Skin epidermis (tissue), 12 donors: ENCODE measurements at regions not wholly inside any gene's neighbourhood (a gene's known extent, or its start where the extent isn't known, plus 50 kb on each side); places are given as distances from the start of the nearest gene placed in this dataset.
A peak's percentile ranks its signal among the peaks of the same experiment; 100 is the strongest.

ENCODE experiments used
- H3K27ac ChIP-seq, 21 experiments: fragments of 200-600 bp; sonication (generic) in 11 of 21; one replicate each; pipeline ENCODE4 v1.5.0; 2020; ENCODE audit warnings: mild to moderate bottlenecking in 3 of 21, inconsistent platforms in 2 of 21, moderate library complexity in 2 of 21
- H3K4me3 ChIP-seq, 7 experiments: fragments of 200-600 bp; sonication (generic) in 2 of 7; one replicate each; pipeline ENCODE4 v1.5.0; 2020; ENCODE audit warnings: inconsistent platforms in 2 of 7, mild to moderate bottlenecking in 2 of 7, moderate library complexity in 1 of 7

GRCh38 chr14:49527221-49527620 lies 59.0 kb downstream of the RPS29 start:
- no peak overlapping the region for H3K27ac ChIP-seq
- no peak overlapping the region for H3K4me3 ChIP-seq

- no peak overlapping the region for H3K4me3 ChIP-seq
- H3K27ac ChIP-seq: no peak overlapping the region
Measured at GRCh38 chr14:49526101-49526500, 60.1 kb downstream of the RPS29 start.

- Histone ChIP-seq H3K27ac (no peak overlapping the region), H3K4me3 (no peak overlapping the region)
Measured at GRCh38 chr14:49516286-49516685, 69.9 kb downstream of the RPS29 start.

- H3K27ac ChIP-seq: peak overlapping the region in 1 of 21 experiments; percentile 7
- H3K4me3 ChIP-seq: no peak overlapping the region
Measured at GRCh38 chr14:49512571-49512970, 73.6 kb downstream of the RPS29 start.

GRCh38 chr14:49512147-49512551 lies 74.0 kb downstream of the RPS29 start:
- Histone ChIP-seq H3K4me3 (no peak overlapping the region), H3K27ac (peak overlapping the region in 1 of 21 experiments; percentile 7)

GRCh38 chr14:49508124-49508523 lies 78.1 kb downstream of the RPS29 start:
- no peak overlapping the region for H3K27ac ChIP-seq
- no peak overlapping the region for H3K4me3 ChIP-seq

GRCh38 chr14:49506650-49507049 lies 79.5 kb downstream of the RPS29 start:
- no peak overlapping the region for H3K27ac ChIP-seq
- H3K4me3 ChIP-seq: no peak overlapping the region

- Histone ChIP-seq H3K4me3 (no peak overlapping the region), H3K27ac (no peak overlapping the region)
Measured at GRCh38 chr14:49505041-49505766, 81.0 kb downstream of the RPS29 start.

- Histone ChIP-seq H3K27ac (no peak overlapping the region), H3K4me3 (no peak overlapping the region)
Measured at GRCh38 chr14:49497725-49498348, 88.3 kb downstream of the RPS29 start.

- Histone ChIP-seq H3K27ac (no peak overlapping the region), H3K4me3 (no peak overlapping the region)
Measured at GRCh38 chr14:49497267-49497666, 88.9 kb downstream of the RPS29 start.

GRCh38 chr14:49494836-49495235 lies 91.3 kb downstream of the RPS29 start:
- H3K27ac ChIP-seq: no peak overlapping the region
- no peak overlapping the region for H3K4me3 ChIP-seq

- Histone ChIP-seq H3K27ac (no peak overlapping the region), H3K4me3 (no peak overlapping the region)
Measured at GRCh38 chr14:49493557-49493956, 92.6 kb downstream of the RPS29 start.

- no peak overlapping the region for H3K27ac ChIP-seq
Measured at GRCh38 chr14:49492151-49492550, 94.0 kb downstream of the RPS29 start.

GRCh38 chr14:49489341-49489740 lies 96.8 kb downstream of the RPS29 start:
- H3K4me3 ChIP-seq: no peak overlapping the region

More at GRCh38 chr14:49492151-49492550, 94.0 kb downstream of the RPS29 start:
- no peak overlapping the region for H3K4me3 ChIP-seq

GRCh38 chr14:49487238-49487637 lies 98.9 kb downstream of the RPS29 start:
- Histone ChIP-seq H3K27ac (no peak overlapping the region), H3K4me3 (no peak overlapping the region)

More at GRCh38 chr14:49489341-49489740, 96.8 kb downstream of the RPS29 start:
- no peak overlapping the region for H3K27ac ChIP-seq

GRCh38 chr14:49485290-49485689 lies 100.9 kb downstream of the RPS29 start:
- H3K27ac ChIP-seq: no peak overlapping the region

GRCh38 chr14:49484180-49484579 lies 102.0 kb downstream of the RPS29 start:
- H3K4me3 ChIP-seq: no peak overlapping the region
- H3K27ac ChIP-seq: no peak overlapping the region

More at GRCh38 chr14:49485290-49485689, 100.9 kb downstream of the RPS29 start:
- H3K4me3 ChIP-seq: no peak overlapping the region

- Histone ChIP-seq H3K4me3 (no peak overlapping the region), H3K27ac (peak overlapping the region in 1 of 21 experiments; percentile 23)
Measured at GRCh38 chr14:49483268-49483667, 102.9 kb downstream of the RPS29 start.

- H3K4me3 ChIP-seq: no peak overlapping the region
- no peak overlapping the region for H3K27ac ChIP-seq
Measured at GRCh38 chr14:49480979-49481498, 105.1 kb downstream of the RPS29 start.

GRCh38 chr14:49480053-49480760 lies 106.0 kb downstream of the RPS29 start:
- Histone ChIP-seq H3K27ac (no peak overlapping the region), H3K4me3 (no peak overlapping the region)

- Histone ChIP-seq H3K27ac (no peak overlapping the region), H3K4me3 (no peak overlapping the region)
Measured at GRCh38 chr14:49479432-49479831, 106.7 kb downstream of the RPS29 start.
